Kidney epithelial cell (primary cell): ENCODE measurements at regions not wholly inside any gene's neighbourhood (a gene's known extent, or its start where the extent isn't known, plus 50 kb on each side); places are given as distances from the start of the nearest gene placed in this dataset.
"Not testable (repeated sequence)": the region's sequence is repeated elsewhere in the genome, so short reads cannot be mapped to it uniquely, and the experiment has no call there.

ENCODE experiments used
- DNase-seq: peaks from one replicate; pipeline ENCODE4 v3.0.0-alpha.2; 2010; ENCODE audit warnings: low read depth
- H3K27me3 ChIP-seq: 2 replicates; pipeline ENCODE4 v1.6.0; 2011; ENCODE audit warnings: low read length; ENCODE audit not compliant: control insufficient read depth, insufficient read depth
- H3K36me3 ChIP-seq: 2 replicates; pipeline ENCODE4 v1.5.1; 2011; ENCODE audit warnings: low read length; ENCODE audit not compliant: control insufficient read depth, insufficient read depth
- H3K4me3 ChIP-seq: 2 replicates; pipeline ENCODE4 v1.5.1; 2011; ENCODE audit warnings: low read depth, mild to moderate bottlenecking, control low read depth, low read length
- TF ChIP-seq, protein P1 (sequence below): IDR thresholded peaks from 2 replicates; pipeline ENCODE4 v1.5.1; 2011; ENCODE audit warnings: mild to moderate bottlenecking, moderate library complexity, low read length, control low read depth, inconsistent platforms; ENCODE audit not compliant: insufficient read depth, poor library complexity, severe bottlenecking

GRCh38 chr12:9471501-9471900, 136.2 kb downstream of the KLRB1 start:
- H3K4me3 ChIP-seq, DNase-seq, H3K36me3 ChIP-seq, H3K27me3 ChIP-seq: not testable (repeated sequence)

DNA sequence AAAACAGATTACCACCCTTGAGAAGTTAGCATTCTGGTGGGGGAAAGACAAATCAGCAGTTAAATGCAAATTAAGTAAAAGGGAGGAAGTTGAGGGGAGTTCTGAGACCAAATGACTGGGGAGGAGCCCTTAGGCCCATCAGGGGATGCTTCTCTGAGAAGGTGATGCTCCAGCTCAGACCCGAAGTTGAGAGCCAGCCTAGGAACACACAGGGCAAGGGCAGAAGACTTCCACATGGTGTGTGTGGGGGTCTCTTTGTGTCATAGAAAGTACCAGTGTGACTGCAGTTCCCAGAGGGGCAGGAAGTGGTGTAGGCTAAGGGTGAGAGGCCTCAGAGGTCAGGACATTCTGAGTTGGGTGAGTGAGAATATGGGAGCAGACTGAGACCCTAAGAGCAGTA, 137.3 kb downstream of the KLRB1 start:
- not testable (repeated sequence) for H3K27me3 ChIP-seq, H3K4me3 ChIP-seq, H3K36me3 ChIP-seq, DNase-seq

- H3K27me3 ChIP-seq, DNase-seq, H3K4me3 ChIP-seq, H3K36me3 ChIP-seq: not testable (repeated sequence)
Observed at GRCh38 chr12:9469956-9470355, 137.8 kb downstream of the KLRB1 start.

GRCh38 chr12:9469463-9469862, 138.3 kb downstream of the KLRB1 start:
- not testable (repeated sequence) for DNase-seq, H3K4me3 ChIP-seq, H3K36me3 ChIP-seq, H3K27me3 ChIP-seq

- not testable (repeated sequence) for H3K27me3 ChIP-seq, H3K36me3 ChIP-seq, H3K4me3 ChIP-seq
- DNase-seq, result peak; percentile 7
- TF ChIP-seq, protein P1, sequence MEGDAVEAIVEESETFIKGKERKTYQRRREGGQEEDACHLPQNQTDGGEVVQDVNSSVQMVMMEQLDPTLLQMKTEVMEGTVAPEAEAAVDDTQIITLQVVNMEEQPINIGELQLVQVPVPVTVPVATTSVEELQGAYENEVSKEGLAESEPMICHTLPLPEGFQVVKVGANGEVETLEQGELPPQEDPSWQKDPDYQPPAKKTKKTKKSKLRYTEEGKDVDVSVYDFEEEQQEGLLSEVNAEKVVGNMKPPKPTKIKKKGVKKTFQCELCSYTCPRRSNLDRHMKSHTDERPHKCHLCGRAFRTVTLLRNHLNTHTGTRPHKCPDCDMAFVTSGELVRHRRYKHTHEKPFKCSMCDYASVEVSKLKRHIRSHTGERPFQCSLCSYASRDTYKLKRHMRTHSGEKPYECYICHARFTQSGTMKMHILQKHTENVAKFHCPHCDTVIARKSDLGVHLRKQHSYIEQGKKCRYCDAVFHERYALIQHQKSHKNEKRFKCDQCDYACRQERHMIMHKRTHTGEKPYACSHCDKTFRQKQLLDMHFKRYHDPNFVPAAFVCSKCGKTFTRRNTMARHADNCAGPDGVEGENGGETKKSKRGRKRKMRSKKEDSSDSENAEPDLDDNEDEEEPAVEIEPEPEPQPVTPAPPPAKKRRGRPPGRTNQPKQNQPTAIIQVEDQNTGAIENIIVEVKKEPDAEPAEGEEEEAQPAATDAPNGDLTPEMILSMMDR, result peak; percentile 66
Observed at GRCh38 chr12:9468998-9469397, 138.7 kb downstream of the KLRB1 start.

- H3K36me3 ChIP-seq, H3K27me3 ChIP-seq, DNase-seq, H3K4me3 ChIP-seq: not testable (repeated sequence)
Observed at GRCh38 chr12:9468144-9468543, 139.6 kb downstream of the KLRB1 start.

DNA sequence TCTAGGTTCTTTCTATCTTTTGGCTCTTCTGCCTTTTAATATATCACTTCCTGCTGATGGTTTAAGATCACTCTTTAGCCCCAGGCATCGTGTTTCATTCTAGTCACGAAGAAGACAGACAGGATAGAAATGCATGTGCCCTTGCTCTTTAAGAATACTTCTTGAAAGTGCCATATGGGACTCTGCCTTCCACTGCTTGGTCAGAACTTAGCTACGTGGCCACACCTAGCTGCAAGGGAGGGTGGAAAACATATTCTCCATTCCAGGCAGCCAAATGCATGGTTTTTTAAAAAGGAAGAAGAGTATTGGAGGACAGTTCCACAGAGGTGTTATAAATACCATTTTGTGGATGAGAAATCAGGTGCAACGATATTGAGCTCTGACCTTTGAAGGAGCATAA, 143.3 kb downstream of the KLRB1 start:
- no peak for DNase-seq
- Histone ChIP-seq H3K36me3 (no peaks in the 10 kb centered on the region), H3K4me3 (no peak overlapping the region), H3K27me3 (no peaks in the 10 kb centered on the region)
- TF ChIP-seq, protein P1, result no peak

DNA sequence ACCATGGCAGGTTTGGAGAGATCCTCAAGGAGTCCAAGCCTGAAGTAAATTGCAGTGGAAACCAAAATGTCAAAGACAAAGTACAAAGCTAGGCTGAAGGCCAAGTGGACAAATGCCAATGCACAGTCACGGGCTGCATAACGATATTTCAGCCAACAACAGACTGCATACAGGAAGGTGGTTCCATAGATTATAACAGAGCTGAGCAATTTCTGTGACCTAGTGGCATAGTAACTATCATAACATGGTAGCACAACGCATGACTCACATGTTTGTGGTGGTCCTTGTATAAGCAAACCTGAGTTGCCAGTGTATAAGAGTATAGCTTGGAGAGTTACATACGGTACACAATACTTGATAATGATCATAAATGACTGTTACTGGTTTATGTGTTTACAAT, 152.2 kb downstream of the KLRB1 start:
- not testable (repeated sequence) for DNase-seq, H3K36me3 ChIP-seq, H3K27me3 ChIP-seq, H3K4me3 ChIP-seq

GRCh38 chr12:9454021-9454420, 153.7 kb downstream of the KLRB1 start:
- not testable (repeated sequence) for DNase-seq, H3K27me3 ChIP-seq, H3K4me3 ChIP-seq, H3K36me3 ChIP-seq

GRCh38 chr12:9450127-9450567, 157.6 kb downstream of the KLRB1 start:
- not testable (repeated sequence) for DNase-seq, H3K36me3 ChIP-seq, H3K27me3 ChIP-seq
- TF ChIP-seq, protein P1, result peak; percentile 6
- peak overlapping the region; percentile 27 for H3K4me3 ChIP-seq

- not testable (repeated sequence) for DNase-seq, H3K36me3 ChIP-seq, H3K4me3 ChIP-seq, H3K27me3 ChIP-seq
Observed at GRCh38 chr12:9449657-9450126, 158.0 kb downstream of the KLRB1 start.
